GM19452 (cell line): ENCODE measurements at regions not wholly inside any gene's neighbourhood (a gene's known extent, or its start where the extent isn't known, plus 50 kb on each side); places are given as distances from the start of the nearest gene placed in this dataset.
"Not testable (repeated sequence)": the region's sequence is repeated elsewhere in the genome, so short reads cannot be mapped to it uniquely, and the experiment has no call there.

Experiments
- ATAC-seq: cut with Tn5 transposase; IDR thresholded peaks from one replicate; pipeline ENCODE4 v1.9.1; 2021; ENCODE audit not compliant: unreplicated experiment

GRCh38 chr6:120826253-120826652 lies 508.0 kb downstream of the TBC1D32 start:
- ATAC-seq = no peak

DNA sequence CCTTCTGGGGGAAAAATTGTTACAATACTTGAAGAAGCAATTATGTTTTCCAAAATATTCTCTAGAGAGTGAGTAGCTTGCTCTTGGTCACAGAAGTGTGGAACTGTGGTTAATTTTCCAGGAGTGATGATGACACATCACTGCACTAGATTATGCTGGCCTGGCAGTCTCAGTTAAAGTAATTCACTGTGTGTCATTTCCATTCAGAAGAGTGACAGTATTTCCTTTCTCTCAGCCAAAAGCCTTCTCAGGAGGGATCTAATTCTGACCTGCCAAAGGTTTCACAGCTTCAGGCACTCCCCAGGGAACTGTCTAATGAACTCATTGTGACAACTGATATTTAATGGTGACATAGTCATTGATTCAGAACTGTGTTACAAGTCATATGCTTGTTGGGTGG lies 517.5 kb downstream of the TBC1D32 start:
- no peak for ATAC-seq

- ATAC-seq = no peak
Measured at GRCh38 chr6:120805276-120805675, 529.0 kb downstream of the TBC1D32 start.

GRCh38 chr6:120804612-120805011 lies 529.7 kb downstream of the TBC1D32 start:
- ATAC-seq = no peak

DNA sequence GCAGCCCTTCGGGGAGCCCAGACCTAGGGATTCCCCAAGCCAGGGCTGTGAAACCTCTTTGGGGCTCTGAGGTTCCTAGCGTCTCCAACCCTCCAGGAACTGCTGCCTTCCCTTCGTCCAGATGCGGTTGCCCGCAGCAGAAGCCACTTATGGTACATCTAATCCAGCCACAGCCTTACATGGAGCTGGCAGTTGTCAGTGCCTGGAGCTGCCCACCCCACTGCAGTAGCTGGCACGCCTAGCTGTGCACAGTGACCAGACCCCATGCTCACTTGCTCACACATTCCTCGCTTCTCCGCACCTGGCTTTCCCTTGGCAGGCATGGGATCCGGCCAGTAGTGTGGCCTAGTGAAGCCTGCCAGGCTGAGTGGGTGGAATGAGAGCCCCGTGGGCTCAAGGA lies 547.6 kb downstream of the TBC1D32 start:
- ATAC-seq = no peak

DNA sequence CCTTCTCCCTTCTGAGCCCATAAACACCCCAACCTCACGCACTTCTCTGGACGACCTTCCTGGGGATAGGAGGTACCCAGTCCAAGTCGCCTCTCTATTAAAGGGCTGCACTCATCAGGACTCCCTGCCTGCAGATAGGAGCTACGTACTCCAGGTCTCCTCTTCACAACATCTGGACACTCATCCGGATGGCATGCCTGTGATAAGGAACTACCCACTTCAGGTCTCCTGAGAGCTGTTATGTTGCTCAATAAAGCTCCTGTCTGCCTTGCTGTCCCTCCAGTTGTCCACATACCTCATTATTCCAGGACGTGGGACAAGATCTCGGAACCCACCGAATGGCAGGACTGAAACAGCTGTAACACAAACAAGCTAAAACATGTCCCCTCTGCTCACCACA lies 548.0 kb downstream of the TBC1D32 start:
- no peak for ATAC-seq

GRCh38 chr6:120785459-120786086 lies 548.7 kb downstream of the TBC1D32 start:
- no peak for ATAC-seq

DNA sequence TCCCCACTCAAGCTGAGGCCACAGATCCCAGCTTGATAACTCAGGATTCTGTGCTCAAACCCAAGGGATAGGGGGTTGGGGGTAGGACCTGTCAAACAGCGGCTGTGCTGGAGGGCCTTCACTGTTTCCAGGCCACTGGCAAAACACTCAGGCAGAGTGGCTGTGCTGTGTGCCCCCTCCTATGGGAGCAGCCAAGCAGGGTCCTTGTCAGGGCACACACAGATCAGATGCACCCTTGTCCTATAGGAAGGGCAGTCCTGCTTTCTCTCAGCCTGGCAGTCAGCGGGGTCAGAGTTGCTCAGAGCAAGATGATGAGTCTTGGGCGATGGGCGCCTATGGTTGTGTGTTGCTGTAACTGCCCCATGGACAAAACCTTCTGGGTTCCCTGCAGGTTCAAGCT lies 554.8 kb downstream of the TBC1D32 start:
- ATAC-seq = no peak

- ATAC-seq = no peak
Measured at GRCh38 chr6:120775698-120776097, 558.6 kb downstream of the TBC1D32 start.

DNA sequence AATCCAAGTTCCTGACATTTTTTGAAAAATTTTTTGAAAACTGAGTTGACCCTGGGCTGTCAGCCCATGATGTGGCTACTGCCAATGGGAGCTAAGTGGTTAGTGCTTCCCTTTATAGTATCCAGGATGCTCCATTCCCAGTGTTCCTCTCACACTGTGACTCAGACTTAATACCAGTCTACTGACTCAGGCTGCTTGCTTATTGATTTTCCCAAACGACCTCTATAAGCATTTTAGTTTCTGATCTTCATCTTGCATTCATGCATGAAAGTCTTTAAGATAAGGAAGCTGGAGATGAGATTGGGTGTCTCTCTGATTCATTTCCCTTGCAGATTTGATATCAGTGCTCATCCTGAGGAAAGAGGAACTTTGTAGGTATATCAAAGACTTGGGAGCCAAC lies 560.0 kb downstream of the TBC1D32 start:
- no peak for ATAC-seq

- no peak for ATAC-seq
Measured at GRCh38 chr6:120771019-120771418, 563.3 kb downstream of the TBC1D32 start.

DNA sequence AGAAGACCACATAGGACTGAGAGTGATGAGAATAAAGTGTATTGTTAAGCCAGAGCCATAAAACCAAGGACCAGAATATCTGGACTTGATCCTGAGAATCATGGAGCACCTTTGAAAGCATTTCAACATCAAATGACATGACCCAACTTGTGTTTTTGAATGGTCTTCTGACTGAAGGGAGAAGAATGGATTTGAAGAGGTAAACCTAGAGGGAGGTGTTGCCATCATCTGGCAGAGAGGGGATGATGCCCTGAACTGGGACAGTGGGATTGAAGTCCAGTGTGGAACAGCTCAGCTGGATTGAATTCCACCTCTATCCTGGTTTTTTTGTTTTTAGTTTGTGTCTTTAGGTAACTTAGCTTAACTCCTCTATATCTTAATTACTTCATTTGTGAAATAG lies 570.0 kb downstream of the TBC1D32 start:
- ATAC-seq = no peak

GRCh38 chr6:120759570-120759969 lies 574.7 kb downstream of the TBC1D32 start:
- ATAC-seq = no peak

DNA sequence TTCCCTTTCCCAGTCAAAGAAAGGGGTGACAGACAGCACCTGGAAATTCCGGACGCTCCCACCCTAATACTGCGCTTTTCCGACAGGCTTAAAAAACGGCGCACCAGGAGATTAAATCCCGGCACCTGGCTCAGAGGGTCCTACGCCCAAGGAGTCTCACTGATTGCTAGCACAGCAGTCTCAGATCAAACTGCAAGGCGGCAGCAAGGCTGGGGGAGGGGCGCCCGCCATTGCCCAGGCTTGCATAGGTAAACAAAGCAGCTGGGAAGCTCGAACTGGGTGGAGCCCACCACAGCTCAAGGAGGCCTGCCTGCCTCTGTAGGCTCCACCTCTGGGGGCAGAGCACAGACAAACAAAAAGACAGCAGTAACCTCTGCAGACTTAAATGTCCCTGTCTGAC lies 585.7 kb downstream of the TBC1D32 start:
- ATAC-seq = not testable (repeated sequence)

GRCh38 chr6:120736740-120737139 lies 597.5 kb downstream of the TBC1D32 start:
- ATAC-seq = no peak

- no peak for ATAC-seq
Measured at GRCh38 chr6:120735641-120736040, 598.6 kb downstream of the TBC1D32 start.

DNA sequence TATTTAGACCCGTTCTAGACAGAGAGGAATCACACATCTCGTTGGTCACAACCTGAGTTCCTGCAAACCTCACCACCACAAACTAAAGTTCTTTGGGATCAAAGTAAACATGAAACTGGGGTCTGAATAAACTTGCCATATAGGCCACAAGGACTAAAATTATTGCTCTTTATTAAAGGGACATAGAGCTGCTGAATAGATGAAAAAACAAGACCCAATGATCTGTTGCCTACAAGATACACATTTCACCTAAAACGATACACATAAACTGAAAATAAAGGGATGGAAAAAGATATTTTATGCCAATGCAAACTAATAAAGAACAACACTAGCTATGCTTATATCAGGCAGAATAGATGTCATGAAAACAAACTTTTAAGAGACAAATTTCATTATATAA lies 623.0 kb downstream of the TBC1D32 start:
- no peak for ATAC-seq

- no peak for ATAC-seq
Measured at GRCh38 chr6:120700001-120700400, 634.3 kb downstream of the TBC1D32 start.

GRCh38 chr6:120686492-120686891 lies 647.8 kb downstream of the TBC1D32 start:
- ATAC-seq = no peak

DNA sequence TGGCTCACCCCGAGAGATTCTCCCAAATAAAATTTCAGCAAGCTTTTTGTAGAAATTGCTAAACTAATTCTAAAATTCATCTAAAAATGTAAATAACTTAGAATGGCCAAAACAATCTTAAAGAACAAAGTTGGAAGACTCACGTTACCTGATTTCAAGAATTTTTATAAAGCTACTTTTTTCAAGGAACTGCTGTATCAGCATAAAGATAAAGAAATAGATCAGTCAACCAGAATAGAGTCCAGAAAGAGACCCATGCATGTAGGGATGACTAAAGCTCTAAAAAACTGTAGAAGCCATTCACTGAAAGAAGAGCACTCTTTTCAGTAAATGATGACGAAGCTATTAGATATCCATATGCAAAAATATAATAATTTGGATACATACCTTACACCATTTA lies 652.1 kb downstream of the TBC1D32 start:
- ATAC-seq = no peak

DNA sequence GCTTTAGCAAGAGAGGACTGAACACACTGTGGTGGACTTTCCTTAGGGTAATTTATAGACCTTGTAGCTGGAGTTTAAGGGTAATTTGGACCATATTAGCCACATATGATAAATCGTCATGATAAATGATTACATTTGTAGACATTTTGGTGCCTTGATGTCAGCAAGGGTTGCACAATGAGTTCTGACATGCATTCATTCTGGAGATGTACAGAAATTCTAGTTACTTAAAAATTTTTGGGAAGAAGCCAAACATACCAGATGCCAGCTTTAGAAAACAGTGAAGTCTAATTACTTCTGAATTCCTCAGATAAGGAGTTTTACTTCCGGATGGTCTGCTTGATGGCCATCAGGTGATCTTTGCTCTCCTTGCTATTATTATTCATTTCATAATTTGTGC lies 653.1 kb downstream of the TBC1D32 start:
- no peak for ATAC-seq

- ATAC-seq = no peak
Measured at GRCh38 chr6:120675886-120676285, 658.4 kb downstream of the TBC1D32 start.

- ATAC-seq = no peak
Measured at GRCh38 chr6:120671519-120671918, 662.8 kb downstream of the TBC1D32 start.

GRCh38 chr6:120652506-120652905 lies 681.8 kb downstream of the TBC1D32 start:
- no peak for ATAC-seq
